Inflammatory macrophage treated with lipopolysaccharide for 4 hours (primary cell): ENCODE measurements at regions not wholly inside any gene's neighbourhood (a gene's known extent, or its start where the extent isn't known, plus 50 kb on each side); places are given as distances from the start of the nearest gene placed in this dataset.

Source experiments
- DNase-seq: peaks from one replicate; pipeline ENCODE4 v3.0.0-alpha.2; 2020

- peak; percentile 64 for DNase-seq
These were observed 277.6 kb upstream of the CXCR4 start for GRCh38 chr2:136395582-136395981.

- peak; percentile 48 for DNase-seq
These were observed 276.4 kb upstream of the CXCR4 start for GRCh38 chr2:136394136-136395060.

GRCh38 chr2:136393514-136393913, 275.6 kb upstream of the CXCR4 start:
- peak; percentile 82 for DNase-seq

GRCh38 chr2:136392897-136393505, 275.1 kb upstream of the CXCR4 start:
- DNase-seq: peak; percentile 11

GRCh38 chr2:136389809-136390208, 271.9 kb upstream of the CXCR4 start:
- no peak for DNase-seq

- DNase-seq: no peak
These were observed 268.1 kb upstream of the CXCR4 start for GRCh38 chr2:136386046-136386445.

GRCh38 chr2:136384531-136385303, 266.8 kb upstream of the CXCR4 start:
- peak; percentile 53 for DNase-seq

GRCh38 chr2:136383167-136383566, 265.2 kb upstream of the CXCR4 start:
- no peak for DNase-seq

GRCh38 chr2:136381722-136382633, 264.0 kb upstream of the CXCR4 start:
- peak; percentile 63 for DNase-seq

GRCh38 chr2:136381245-136381644, 263.3 kb upstream of the CXCR4 start:
- DNase-seq: no peak

GRCh38 chr2:136378712-136379595, 261.0 kb upstream of the CXCR4 start:
- DNase-seq: peak; percentile 61

- no peak for DNase-seq
These were observed 259.8 kb upstream of the CXCR4 start for GRCh38 chr2:136377423-136378382.

- DNase-seq: no peak
These were observed 258.9 kb upstream of the CXCR4 start for GRCh38 chr2:136376798-136377211.

GRCh38 chr2:136376211-136376610, 258.3 kb upstream of the CXCR4 start:
- no peak for DNase-seq

- DNase-seq: peak; percentile 14
These were observed 257.3 kb upstream of the CXCR4 start for GRCh38 chr2:136375017-136375901.

GRCh38 chr2:136373841-136374240, 255.9 kb upstream of the CXCR4 start:
- no peak for DNase-seq

- DNase-seq: no peak
These were observed 255.1 kb upstream of the CXCR4 start for GRCh38 chr2:136373029-136373428.

- no peak for DNase-seq
These were observed 246.0 kb upstream of the CXCR4 start for GRCh38 chr2:136363900-136364299.

GRCh38 chr2:136363470-136363869, 245.5 kb upstream of the CXCR4 start:
- DNase-seq: no peak
